HL-60/S4 (cell line): ENCODE measurements at regions not wholly inside any gene's neighbourhood (a gene's known extent, or its start where the extent isn't known, plus 50 kb on each side); places are given as distances from the start of the nearest gene placed in this dataset.

ENCODE experiments used
- in situ Hi-C: fragments of 300-500 bp; cut with MboI; formaldehyde crosslinking; loops from 2 replicates; pipeline ENCODE4 v1.14.3; 2022; ENCODE audit warnings: low sequenced_read_pairs

GRCh38 chrX:13151828-13152517 lies 107.6 kb upstream of the FAM9C start:
- in situ Hi-C loops: no loop called here

- in situ Hi-C loops: no loop called here
Measured at GRCh38 chrX:13149702-13150350, 105.4 kb upstream of the FAM9C start.

DNA sequence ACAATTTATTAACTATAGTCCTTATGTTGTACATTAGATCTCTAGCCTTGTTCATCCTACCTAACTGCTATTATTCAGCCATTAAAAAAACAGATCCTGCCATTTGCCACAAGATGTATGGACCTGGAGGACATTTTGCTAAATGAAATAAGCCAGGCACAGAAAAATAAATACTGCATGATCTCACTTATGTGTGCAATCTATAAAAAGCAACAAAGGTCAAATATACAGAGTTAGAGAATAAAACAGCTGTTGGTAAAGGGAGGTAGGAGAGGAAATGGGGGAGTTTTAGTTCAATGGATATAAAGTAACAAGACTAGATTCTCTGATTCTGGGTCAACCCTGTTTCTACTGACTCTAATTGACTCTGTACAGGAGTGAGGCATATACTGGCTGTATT lies 103.3 kb upstream of the FAM9C start:
- in situ Hi-C loops: no loop called here

GRCh38 chrX:13147147-13147546 lies 102.7 kb upstream of the FAM9C start:
- in situ Hi-C loops: no loop called here

GRCh38 chrX:13144927-13145655 lies 100.7 kb upstream of the FAM9C start:
- in situ Hi-C loops: no loop called here

- in situ Hi-C loops: no loop called here
Measured at GRCh38 chrX:13142891-13143290, 98.5 kb upstream of the FAM9C start.

DNA sequence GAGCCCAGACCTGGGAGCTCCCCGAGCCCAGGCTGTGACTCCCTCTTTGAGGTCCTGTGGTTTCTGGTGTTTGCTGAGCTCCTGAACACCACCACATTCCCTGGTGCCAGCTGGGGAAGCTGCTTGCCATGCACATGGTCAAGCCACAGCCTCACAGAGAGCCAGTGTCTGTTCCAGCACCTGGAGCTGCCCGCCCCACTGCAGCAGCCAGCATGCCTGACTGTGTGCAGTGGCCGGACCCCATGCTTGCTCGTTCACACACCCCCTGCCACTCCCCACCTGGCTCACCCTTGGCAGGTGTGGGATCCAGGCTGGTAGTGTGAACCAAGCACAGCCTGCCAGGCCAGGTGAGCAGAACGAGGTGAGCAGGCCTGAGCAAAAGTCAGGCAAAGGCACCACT lies 95.6 kb upstream of the FAM9C start:
- in situ Hi-C loops: no loop called here

- in situ Hi-C loops: no loop called here
Measured at GRCh38 chrX:13131396-13132137, 87.1 kb upstream of the FAM9C start.

DNA sequence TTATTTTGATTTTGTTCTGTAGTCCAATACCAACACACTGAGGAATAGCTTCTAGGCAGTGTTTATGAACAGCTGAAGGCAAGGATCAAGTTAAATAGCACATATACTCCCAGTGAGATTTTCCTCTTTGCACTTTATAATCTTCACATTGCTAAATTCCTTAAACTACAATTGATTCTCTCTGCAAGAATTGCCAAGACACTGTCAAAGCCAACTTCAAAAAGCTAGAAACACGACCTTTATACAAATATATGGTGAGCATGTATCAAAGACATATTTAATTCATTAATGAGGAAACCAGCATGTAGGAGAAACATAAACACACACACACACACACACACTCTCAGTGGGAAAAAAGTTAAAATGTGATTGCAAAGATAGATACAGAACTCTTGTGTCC lies 86.4 kb upstream of the FAM9C start:
- in situ Hi-C loops: no loop called here

GRCh38 chrX:13128104-13128503 lies 83.7 kb upstream of the FAM9C start:
- in situ Hi-C loops: no loop called here

DNA sequence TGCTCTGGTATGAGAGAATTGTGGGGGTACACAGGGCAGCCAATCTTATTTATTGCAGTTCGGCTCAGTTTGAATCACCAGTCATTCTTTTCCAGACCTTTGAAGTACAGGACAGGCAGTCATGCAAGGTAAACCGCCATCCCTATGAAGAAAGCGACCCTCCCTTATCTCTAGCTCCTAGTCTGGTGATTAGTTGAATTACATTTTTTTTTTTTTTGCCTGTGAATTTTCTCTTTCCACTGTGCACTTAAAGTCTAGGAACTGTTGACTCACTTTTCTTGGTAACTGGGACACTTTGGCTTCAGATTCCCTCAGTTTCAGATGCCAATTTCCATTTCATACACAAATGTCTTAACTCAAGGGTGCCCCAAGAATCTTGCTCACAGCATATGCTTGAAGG lies 82.4 kb upstream of the FAM9C start:
- in situ Hi-C loops: no loop called here

- in situ Hi-C loops: no loop called here
Measured at GRCh38 chrX:13125188-13125587, 80.8 kb upstream of the FAM9C start.

- in situ Hi-C loops: no loop called here
Measured at GRCh38 chrX:13123857-13124345, 79.5 kb upstream of the FAM9C start.

- in situ Hi-C loops: no loop called here
Measured at GRCh38 chrX:13123247-13123856, 78.9 kb upstream of the FAM9C start.

DNA sequence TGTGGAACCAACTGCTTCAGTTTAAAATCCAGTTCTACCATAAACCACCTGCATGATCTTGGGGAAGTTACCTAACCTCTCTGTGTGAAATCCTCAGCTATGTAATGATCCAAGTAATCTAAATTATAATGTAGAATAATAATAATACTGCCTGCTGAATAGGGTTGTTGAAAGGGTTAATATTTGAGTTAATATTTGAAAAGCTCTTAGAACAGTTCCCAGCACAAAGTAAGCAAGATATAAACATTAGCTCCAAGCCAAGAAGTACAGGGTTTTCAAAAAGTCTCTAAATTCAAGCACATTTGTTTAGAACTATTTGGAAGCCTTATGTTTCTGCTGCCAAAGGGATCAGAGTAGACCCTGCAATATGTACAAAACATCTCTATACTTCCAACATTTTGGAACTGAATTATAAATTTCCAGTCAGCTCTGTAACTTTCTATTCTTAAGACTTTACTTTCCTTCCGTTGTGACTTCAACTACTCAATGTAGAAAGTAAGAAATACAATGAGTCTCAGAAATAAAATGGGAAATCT lies 76.7 kb upstream of the FAM9C start:
- in situ Hi-C loops: no loop called here

DNA sequence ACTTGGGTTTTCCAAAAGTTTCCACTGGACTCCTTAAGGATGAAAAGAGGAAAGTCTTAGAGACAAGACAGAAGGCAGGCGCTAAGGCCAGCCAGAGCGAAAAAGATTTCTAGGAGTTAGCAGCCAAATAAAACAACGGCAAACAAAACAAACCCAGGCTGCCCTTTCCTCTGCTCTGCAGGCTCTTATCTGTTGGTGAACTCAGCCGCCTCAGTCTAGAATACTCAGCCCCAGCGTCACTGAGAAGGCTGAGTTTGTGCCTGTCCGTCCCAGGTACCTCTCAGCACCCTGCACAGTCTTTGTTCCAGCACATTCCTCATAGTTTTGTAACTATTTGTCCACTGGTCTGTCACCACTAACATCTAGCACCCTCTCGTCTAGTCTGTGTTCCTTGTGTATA lies 75.6 kb upstream of the FAM9C start:
- in situ Hi-C loops: no loop called here

- in situ Hi-C loops: no loop called here
Measured at GRCh38 chrX:13119386-13119785, 75.0 kb upstream of the FAM9C start.

- in situ Hi-C loops: no loop called here
Measured at GRCh38 chrX:13115146-13115855, 70.9 kb upstream of the FAM9C start.

DNA sequence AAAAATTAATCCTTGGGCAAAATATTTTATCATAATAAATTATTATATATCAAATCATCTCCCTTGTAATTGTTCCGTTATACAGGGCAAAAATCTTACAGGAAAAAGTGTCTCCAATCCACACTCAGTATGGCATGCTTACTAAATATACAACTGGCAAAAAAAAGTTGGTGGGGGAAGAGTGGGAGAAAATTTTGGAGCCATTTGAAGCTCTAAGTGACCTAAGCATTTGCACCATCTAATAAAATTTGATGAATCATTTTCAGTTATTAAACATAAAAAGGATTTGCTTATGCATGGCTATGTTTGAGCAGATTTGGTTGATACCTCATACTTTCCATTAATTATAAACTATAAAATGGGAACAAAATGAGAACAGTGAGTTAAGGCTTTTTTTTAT lies 68.1 kb upstream of the FAM9C start:
- in situ Hi-C loops: no loop called here
